BLaER1 treated with 17β-estradiol and CSF1 and Interleukin-3, amounts not matched to agents 10 nM and 100 nM (cell line): ENCODE measurements at regions not wholly inside any gene's neighbourhood (a gene's known extent, or its start where the extent isn't known, plus 50 kb on each side); places are given as distances from the start of the nearest gene placed in this dataset.

Experiments used
- H3K27ac ChIP-seq, 11 experiments: shearing (Covaris generic); formaldehyde crosslinking; 2 replicates each; pipeline ENCODE4 v1.8.1; 2022
- H3K27me3 ChIP-seq, 11 experiments: shearing (Covaris generic); formaldehyde crosslinking; 2 replicates each; pipeline ENCODE4 v1.8.1; 2022
- H3K36me3 ChIP-seq, 11 experiments: shearing (Covaris generic); formaldehyde crosslinking; 2 replicates each; pipeline ENCODE4 v1.8.1; 2022
- H3K4me1 ChIP-seq, 10 experiments: shearing (Covaris generic); formaldehyde crosslinking; 2 replicates each; pipeline ENCODE4 v1.8.1; 2022
- H3K4me2 ChIP-seq, 11 experiments: shearing (Covaris generic); formaldehyde crosslinking; 2 replicates each; pipeline ENCODE4 v1.8.1; 2022
- H3K4me3 ChIP-seq, 10 experiments: shearing (Covaris generic); formaldehyde crosslinking; 2 replicates each; pipeline ENCODE4 v1.8.1; 2022
- H3K9ac ChIP-seq, 11 experiments: shearing (Covaris generic); formaldehyde crosslinking; 2 replicates each; pipeline ENCODE4 v1.8.1; 2022
- H3K9me3 ChIP-seq, 11 experiments: shearing (Covaris generic); formaldehyde crosslinking; replicated peaks in 1 of 11; 2 replicates each; pipeline ENCODE4 v1.8.1; 2022
- H4K20me1 ChIP-seq, 11 experiments: shearing (Covaris generic); formaldehyde crosslinking; 2 replicates each; pipeline ENCODE4 v1.8.1; 2022
- Cebpa-rat ChIP-seq, 11 experiments: shearing (Covaris generic); IDR thresholded peaks; 2 replicates each; pipeline ENCODE4 v1.8.1; 2022

- Histone ChIP-seq H3K27me3 (no peaks in the 10 kb centered on the region), H4K20me1 (no peaks in the 10 kb centered on the region), H3K9me3 (peaks cover 10 to 30% (median 25%) of the 10 kb centered on the region in 11 experiments), H3K4me2 (no peak overlapping the region), H3K27ac (no peak overlapping the region), H3K36me3 (no peaks in the 10 kb centered on the region), H3K4me1 (no peaks in the 10 kb centered on the region), H3K9ac (no peak overlapping the region), H3K4me3 (no peak overlapping the region)
- no peak for TF ChIP-seq Cebpa-rat (IDR thresholded peaks at IDR 0.05)
Measured at GRCh38 chr16:51201604-51202003, 50.5 kb upstream of the SALL1 start.
